SU-DHL-6 (cell line): ENCODE measurements at regions not wholly inside any gene's neighbourhood (a gene's known extent, or its start where the extent isn't known, plus 50 kb on each side); places are given as distances from the start of the nearest gene placed in this dataset.

ENCODE experiments used
- H2AFZ ChIP-seq: fragments of 200-600 bp; sonication (generic); 2 replicates; pipeline ENCODE4 v1.6.1; 2014; ENCODE audit warnings: low read depth, mild to moderate bottlenecking, moderate library complexity, mixed read lengths, antibody characterized with exemption, low read length; ENCODE audit not compliant: severe bottlenecking
- H3F3A ChIP-seq: fragments of 200-600 bp; shearing (Covaris generic); 2 replicates; pipeline ENCODE4 v1.6.0; 2016; ENCODE audit warnings: antibody characterized with exemption, mild to moderate bottlenecking; ENCODE audit not compliant: insufficient read depth
- H3K27ac ChIP-seq: fragments of 200-600 bp; sonication (generic); 2 replicates; pipeline ENCODE4 v1.5.1; 2016; ENCODE audit warnings: low read depth, mild to moderate bottlenecking, low read length, moderate library complexity, mixed read lengths
- H3K27me3 ChIP-seq: fragments of 200-600 bp; sonication (generic), shearing (Covaris generic); 2 replicates; pipeline ENCODE4 v1.6.0; 2014; ENCODE audit warnings: mild to moderate bottlenecking, low read length
- H3K36me3 ChIP-seq: fragments of 200-600 bp; sonication (generic); 2 replicates; pipeline ENCODE4 v1.6.1; 2014; ENCODE audit warnings: mild to moderate bottlenecking, low read length, mixed read lengths
- H3K4me2 ChIP-seq: fragments of 300-600, 200-600 bp; shearing (Covaris generic), sonication (generic); 2 replicates; pipeline ENCODE4 v1.6.0; 2014; ENCODE audit warnings: low read length, low read depth, mild to moderate bottlenecking; ENCODE audit not compliant: poor library complexity, severe bottlenecking
- H3K4me3 ChIP-seq: fragments of 200-600 bp; sonication (generic); 2 replicates; pipeline ENCODE4 v1.5.1; 2014; ENCODE audit warnings: antibody characterized with exemption, low read length, mild to moderate bottlenecking, mixed read lengths; ENCODE audit not compliant: insufficient read depth, poor library complexity, severe bottlenecking
- H3K79me2 ChIP-seq: fragments of 200-600 bp; sonication (generic); 2 replicates; pipeline ENCODE4 v1.6.1; 2014; ENCODE audit warnings: mild to moderate bottlenecking, low read length, moderate library complexity; ENCODE audit not compliant: insufficient read depth
- H3K9ac ChIP-seq: fragments of 200-600 bp; sonication (generic); 2 replicates; pipeline ENCODE4 v1.7.0; 2014; ENCODE audit warnings: mild to moderate bottlenecking, low read length
- H3K9me2 ChIP-seq: fragments of 200-600 bp; sonication (generic); replicated peaks from 2 replicates; pipeline ENCODE4 v1.6.1; 2014; ENCODE audit warnings: low read length; ENCODE audit not compliant: insufficient read depth
- H3K9me3 ChIP-seq: fragments of 200-600 bp; sonication (generic); 2 replicates; pipeline ENCODE4 v1.6.1; 2014; ENCODE audit warnings: low read length, mixed read lengths; ENCODE audit not compliant: insufficient read depth
- H4K20me1 ChIP-seq: fragments of 200-600 bp; sonication (generic); 2 replicates; pipeline ENCODE4 v1.6.1; 2014; ENCODE audit warnings: low read depth, mild to moderate bottlenecking, antibody characterized with exemption, low read length, moderate library complexity, mixed read lengths
- EZH2phosphoT487 ChIP-seq: fragments of 200-600 bp; sonication (generic), shearing (Covaris generic); conservative IDR thresholded peaks from 2 replicates; pipeline ENCODE4 v1.6.1; 2018; ENCODE audit warnings: mild to moderate bottlenecking, antibody characterized with exemption, low read length, moderate library complexity, mixed read lengths
- TF ChIP-seq, protein P1 (sequence below): fragments of 200-600 bp; sonication (generic); IDR thresholded peaks from one replicate; pipeline ENCODE4 v1.5.1; 2017; ENCODE audit warnings: antibody characterized with exemption, mild to moderate bottlenecking, low read length, moderate library complexity; ENCODE audit not compliant: insufficient read depth, poor library complexity, severe bottlenecking

GRCh38 chr5:24367216-24367615, 277.6 kb downstream of the CDH10 start:
- H3K4me2 ChIP-seq: no peak overlapping the region
- H4K20me1 ChIP-seq: no peaks in the 10 kb centered on the region
- no peaks in the 10 kb centered on the region for H3K9me3 ChIP-seq
- H3F3A ChIP-seq: no peaks in the 10 kb centered on the region
- no peaks in the 10 kb centered on the region for H3K79me2 ChIP-seq
- H2AFZ ChIP-seq: no peak overlapping the region
- H3K4me3 ChIP-seq: no peak overlapping the region
- H3K27me3 ChIP-seq: no peaks in the 10 kb centered on the region
- TF ChIP-seq, protein P1, sequence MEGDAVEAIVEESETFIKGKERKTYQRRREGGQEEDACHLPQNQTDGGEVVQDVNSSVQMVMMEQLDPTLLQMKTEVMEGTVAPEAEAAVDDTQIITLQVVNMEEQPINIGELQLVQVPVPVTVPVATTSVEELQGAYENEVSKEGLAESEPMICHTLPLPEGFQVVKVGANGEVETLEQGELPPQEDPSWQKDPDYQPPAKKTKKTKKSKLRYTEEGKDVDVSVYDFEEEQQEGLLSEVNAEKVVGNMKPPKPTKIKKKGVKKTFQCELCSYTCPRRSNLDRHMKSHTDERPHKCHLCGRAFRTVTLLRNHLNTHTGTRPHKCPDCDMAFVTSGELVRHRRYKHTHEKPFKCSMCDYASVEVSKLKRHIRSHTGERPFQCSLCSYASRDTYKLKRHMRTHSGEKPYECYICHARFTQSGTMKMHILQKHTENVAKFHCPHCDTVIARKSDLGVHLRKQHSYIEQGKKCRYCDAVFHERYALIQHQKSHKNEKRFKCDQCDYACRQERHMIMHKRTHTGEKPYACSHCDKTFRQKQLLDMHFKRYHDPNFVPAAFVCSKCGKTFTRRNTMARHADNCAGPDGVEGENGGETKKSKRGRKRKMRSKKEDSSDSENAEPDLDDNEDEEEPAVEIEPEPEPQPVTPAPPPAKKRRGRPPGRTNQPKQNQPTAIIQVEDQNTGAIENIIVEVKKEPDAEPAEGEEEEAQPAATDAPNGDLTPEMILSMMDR: no peak
- TF ChIP-seq EZH2phosphoT487: no peak
- no peaks in the 10 kb centered on the region for H3K9me2 ChIP-seq
- no peak overlapping the region for H3K9ac ChIP-seq
- no peak overlapping the region for H3K27ac ChIP-seq
- no peaks in the 10 kb centered on the region for H3K36me3 ChIP-seq

DNA sequence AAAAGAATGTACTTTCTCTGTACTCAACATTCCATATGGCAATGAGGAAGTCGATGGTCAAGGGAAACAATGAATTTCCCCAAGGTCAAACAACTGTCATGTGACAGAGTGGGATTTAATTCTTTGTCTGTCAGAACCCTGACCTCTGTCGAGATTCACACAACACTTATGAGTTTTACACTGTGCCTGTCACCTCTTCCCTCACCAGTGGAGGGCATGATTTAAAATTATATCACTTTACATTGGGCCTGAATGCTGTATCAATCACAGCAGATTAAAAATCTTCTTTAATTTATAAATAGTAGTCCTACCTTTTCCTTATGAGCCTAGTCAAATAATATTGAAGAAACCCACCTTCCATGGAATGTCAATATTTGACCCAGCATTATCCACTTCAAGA, 276.7 kb downstream of the CDH10 start:
- no peak overlapping the region for H3K4me2 ChIP-seq
- no peak overlapping the region for H2AFZ ChIP-seq
- H3K9me3 ChIP-seq: no peaks in the 10 kb centered on the region
- H3K27me3 ChIP-seq: no peaks in the 10 kb centered on the region
- no peaks in the 10 kb centered on the region for H3K9me2 ChIP-seq
- no peaks in the 10 kb centered on the region for H3K36me3 ChIP-seq
- H3K4me3 ChIP-seq: no peak overlapping the region
- no peaks in the 10 kb centered on the region for H3K79me2 ChIP-seq
- no peaks in the 10 kb centered on the region for H3F3A ChIP-seq
- no peaks in the 10 kb centered on the region for H4K20me1 ChIP-seq
- no peak for TF ChIP-seq EZH2phosphoT487
- TF ChIP-seq, protein P1: no peak
- H3K27ac ChIP-seq: no peak overlapping the region
- no peak overlapping the region for H3K9ac ChIP-seq

DNA sequence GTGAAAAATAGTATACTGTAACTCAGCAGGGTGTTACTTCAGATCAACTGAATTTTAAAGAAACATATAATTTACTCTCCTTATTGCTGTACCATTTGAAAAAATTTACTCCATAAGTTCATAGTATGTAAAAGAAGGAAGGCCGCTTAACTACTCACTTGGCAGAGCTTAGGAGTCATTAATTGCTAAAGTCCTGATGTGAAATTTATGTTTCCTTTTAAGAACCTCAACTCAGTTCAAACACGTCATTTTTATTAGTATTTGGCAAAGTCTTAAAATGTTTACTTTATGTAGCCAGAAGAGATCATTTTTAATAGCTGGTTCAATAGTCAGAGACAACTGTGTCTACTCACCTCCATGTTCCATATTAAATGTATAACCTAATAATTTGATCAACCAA, 268.6 kb downstream of the CDH10 start:
- Histone ChIP-seq H3F3A (no peaks in the 10 kb centered on the region), H3K27me3 (no peaks in the 10 kb centered on the region), H2AFZ (no peak overlapping the region), H3K4me3 (no peak overlapping the region), H3K27ac (no peak overlapping the region), H4K20me1 (no peaks in the 10 kb centered on the region), H3K36me3 (no peaks in the 10 kb centered on the region), H3K9ac (no peak overlapping the region), H3K9me3 (0 out of 2 replicates have a peak, but pooled peaks cover 4% of the 10 kb centered on the region), H3K79me2 (no peaks in the 10 kb centered on the region), H3K9me2 (no peaks in the 10 kb centered on the region), H3K4me2 (no peak overlapping the region)
- no peak for TF ChIP-seq EZH2phosphoT487
- TF ChIP-seq, protein P1: no peak

DNA sequence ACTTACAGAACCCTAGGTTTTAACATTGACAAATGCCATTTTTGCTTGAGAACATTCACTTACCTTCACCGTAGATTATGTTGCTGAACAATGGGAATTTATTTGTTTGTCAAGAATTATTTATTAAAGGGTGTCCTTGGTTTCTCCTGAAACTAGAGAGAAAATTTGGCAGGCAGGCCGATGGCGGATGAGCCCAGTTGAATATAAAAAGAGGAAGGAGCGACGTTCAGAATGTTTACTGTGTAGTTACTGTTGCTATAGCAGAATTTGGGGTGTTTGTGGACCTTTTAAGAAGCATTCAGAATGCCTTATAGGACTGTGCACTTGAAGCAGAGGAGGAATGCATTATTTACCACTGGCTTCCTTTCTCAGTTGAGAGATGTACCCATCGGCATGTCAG, 268.2 kb downstream of the CDH10 start:
- H4K20me1 ChIP-seq: no peaks in the 10 kb centered on the region
- H3K9me2 ChIP-seq: no peaks in the 10 kb centered on the region
- no peak overlapping the region for H3K4me3 ChIP-seq
- H3F3A ChIP-seq: no peaks in the 10 kb centered on the region
- no peak overlapping the region for H2AFZ ChIP-seq
- no peak overlapping the region for H3K4me2 ChIP-seq
- H3K9me3 ChIP-seq: 0 out of 2 replicates have a peak, but pooled peaks cover 4% of the 10 kb centered on the region
- TF ChIP-seq EZH2phosphoT487: no peak
- TF ChIP-seq, protein P1: no peak
- H3K27ac ChIP-seq: no peak overlapping the region
- no peaks in the 10 kb centered on the region for H3K79me2 ChIP-seq
- no peak overlapping the region for H3K9ac ChIP-seq
- no peaks in the 10 kb centered on the region for H3K36me3 ChIP-seq
- no peaks in the 10 kb centered on the region for H3K27me3 ChIP-seq
